HG03378 (cell line): ENCODE measurements at regions not wholly inside any gene's neighbourhood (a gene's known extent, or its start where the extent isn't known, plus 50 kb on each side); places are given as distances from the start of the nearest gene placed in this dataset.

ENCODE experiments used
- ATAC-seq: cut with Tn5 transposase; IDR thresholded peaks from one replicate; pipeline ENCODE4 v1.9.1; 2021; ENCODE audit warnings: mild to moderate bottlenecking, moderate library complexity; ENCODE audit not compliant: unreplicated experiment

DNA sequence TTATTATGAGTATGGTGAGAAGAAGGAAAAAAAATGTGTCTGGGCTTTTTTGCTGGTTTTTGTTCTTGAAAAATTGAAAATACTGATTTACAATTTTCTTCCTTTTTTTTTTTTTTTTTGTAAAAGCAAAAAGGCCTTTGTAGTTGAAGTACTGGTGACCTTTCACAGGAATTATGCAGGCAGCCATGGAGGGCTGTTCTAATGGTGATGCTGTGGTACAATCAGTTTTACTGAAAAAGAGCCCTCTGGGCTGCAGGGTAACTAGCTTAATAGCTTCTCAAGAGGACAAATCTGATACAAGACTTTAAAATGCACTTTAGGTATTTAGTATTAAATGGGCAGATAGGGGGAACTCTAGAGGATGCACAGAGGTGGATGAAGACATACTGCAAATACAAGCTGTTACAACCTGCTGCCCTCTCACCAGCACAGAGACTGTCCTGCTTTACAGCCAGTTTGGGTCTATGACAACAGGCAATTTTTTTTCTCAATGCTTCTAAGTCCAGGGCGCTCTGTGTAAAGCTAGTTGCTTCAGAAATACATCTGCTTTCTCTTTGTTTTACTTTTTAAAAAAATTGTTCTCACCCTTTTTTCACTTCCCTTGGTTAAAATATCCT, 61.6 kb upstream of the HS3ST5 start:
- no peak for ATAC-seq

DNA sequence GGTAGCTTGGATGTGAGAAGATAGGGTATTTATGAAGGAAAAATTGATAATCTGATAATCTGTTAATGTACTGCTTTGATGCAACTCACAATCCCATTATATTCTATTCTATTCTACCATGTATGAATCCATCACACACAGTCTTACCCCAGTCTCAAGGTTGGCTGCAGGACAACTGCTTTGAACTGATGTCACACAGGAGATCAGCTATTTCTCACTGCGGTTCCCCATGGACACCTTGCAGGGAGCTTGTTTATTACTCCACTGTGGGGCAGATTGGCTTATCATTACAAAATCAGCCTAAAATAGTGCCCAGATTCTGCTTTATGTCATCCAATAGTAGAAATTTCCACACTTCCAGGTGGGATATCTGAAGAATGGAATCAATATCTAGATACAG, 61.0 kb upstream of the HS3ST5 start:
- no peak for ATAC-seq

DNA sequence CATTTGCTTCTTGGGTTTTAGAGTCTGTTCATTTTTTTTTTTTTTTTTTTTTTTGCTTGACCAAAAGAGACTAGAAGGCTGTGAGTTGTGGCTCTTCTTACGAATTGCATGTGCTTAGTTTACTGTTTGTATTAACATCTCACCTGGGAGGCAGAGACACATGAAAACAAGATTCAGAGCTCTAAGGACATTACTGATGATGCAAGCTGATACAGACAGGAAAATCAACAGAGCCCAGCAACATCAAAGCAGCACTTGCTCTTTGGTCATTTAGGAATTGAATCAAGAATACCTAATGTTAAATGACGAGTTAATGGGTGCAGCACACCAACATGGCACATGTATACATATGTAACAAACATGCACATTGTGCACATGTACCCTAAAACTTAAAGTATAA, 55.7 kb upstream of the HS3ST5 start:
- no peak for ATAC-seq
